ENCODE measurements at regions not wholly inside any gene's neighbourhood (a gene's known extent, or its start where the extent isn't known, plus 50 kb on each side); places are given as distances from the start of the nearest gene placed in this dataset.

DNA sequence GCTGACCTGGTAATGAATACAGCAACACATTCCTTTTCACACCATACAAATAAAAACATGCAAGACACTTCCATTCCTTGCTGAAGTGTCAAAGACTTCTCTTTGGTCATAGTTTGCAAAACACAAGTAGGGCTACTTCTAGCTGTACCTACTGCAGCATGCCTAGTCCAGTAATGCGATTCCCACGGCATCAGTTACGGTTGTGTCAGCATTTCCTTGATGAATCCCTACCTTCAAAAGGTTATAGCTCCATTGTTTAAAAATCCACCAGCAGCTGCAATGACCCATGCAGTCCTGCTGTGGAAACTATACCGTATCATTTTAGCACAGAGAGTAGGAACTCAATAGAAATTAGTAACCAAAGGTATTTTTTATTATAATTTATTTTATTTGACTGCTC is 1371.5 kb downstream of the EPHA7 start (continued):
- TF ChIP-seq, protein P1, sequence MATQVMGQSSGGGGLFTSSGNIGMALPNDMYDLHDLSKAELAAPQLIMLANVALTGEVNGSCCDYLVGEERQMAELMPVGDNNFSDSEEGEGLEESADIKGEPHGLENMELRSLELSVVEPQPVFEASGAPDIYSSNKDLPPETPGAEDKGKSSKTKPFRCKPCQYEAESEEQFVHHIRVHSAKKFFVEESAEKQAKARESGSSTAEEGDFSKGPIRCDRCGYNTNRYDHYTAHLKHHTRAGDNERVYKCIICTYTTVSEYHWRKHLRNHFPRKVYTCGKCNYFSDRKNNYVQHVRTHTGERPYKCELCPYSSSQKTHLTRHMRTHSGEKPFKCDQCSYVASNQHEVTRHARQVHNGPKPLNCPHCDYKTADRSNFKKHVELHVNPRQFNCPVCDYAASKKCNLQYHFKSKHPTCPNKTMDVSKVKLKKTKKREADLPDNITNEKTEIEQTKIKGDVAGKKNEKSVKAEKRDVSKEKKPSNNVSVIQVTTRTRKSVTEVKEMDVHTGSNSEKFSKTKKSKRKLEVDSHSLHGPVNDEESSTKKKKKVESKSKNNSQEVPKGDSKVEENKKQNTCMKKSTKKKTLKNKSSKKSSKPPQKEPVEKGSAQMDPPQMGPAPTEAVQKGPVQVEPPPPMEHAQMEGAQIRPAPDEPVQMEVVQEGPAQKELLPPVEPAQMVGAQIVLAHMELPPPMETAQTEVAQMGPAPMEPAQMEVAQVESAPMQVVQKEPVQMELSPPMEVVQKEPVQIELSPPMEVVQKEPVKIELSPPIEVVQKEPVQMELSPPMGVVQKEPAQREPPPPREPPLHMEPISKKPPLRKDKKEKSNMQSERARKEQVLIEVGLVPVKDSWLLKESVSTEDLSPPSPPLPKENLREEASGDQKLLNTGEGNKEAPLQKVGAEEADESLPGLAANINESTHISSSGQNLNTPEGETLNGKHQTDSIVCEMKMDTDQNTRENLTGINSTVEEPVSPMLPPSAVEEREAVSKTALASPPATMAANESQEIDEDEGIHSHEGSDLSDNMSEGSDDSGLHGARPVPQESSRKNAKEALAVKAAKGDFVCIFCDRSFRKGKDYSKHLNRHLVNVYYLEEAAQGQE (IDR thresholded peaks at IDR 0.05): no peak
- no peak for TF ChIP-seq EGR1 (IDR thresholded peaks at IDR 0.05; ENCODE audit: low read depth in 2 of 2)

DNA sequence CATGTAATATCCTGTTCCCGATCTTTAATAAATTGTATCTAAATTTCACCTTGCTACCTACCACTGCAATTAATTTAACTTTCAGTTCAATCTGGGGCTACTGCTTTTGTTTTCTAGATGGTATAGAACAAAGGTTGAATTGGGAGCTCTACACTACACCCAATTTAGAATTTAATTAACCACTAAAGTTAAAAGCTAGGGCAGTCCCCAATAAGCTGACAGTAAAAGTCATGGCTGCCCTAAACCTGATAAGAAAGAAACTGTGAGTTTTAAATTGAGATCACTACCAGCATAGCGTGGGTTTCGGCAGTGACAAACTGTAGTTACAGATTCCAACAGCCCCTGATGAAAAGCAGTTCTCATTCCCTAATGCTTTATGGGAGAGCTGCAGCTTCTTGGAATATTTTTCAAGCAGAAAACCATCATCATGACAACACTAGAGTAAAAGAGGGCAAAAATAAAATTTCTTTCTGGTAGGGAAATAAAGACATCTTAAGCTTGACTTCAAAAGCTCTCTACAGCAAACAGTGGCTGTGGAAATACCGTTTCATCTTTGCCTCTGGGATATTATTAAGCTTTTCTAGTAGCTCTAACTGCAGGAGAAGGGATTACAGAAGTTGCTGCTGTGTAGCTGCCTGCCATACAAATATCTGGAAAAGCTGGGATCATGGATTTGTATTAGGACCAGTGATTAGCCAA is 1372.1 kb downstream of the EPHA7 start:
- no peak for TF ChIP-seq YY1 (IDR thresholded peaks at IDR 0.05)
- no peak for TF ChIP-seq HNF4A (conservative IDR thresholded peaks at IDR 0.05)
- TF ChIP-seq FOXA2 (IDR thresholded peaks at IDR 0.05): no peak
- no peak for TF ChIP-seq FOXA1 (IDR thresholded peaks at IDR 0.05)
- TF ChIP-seq, protein P2, sequence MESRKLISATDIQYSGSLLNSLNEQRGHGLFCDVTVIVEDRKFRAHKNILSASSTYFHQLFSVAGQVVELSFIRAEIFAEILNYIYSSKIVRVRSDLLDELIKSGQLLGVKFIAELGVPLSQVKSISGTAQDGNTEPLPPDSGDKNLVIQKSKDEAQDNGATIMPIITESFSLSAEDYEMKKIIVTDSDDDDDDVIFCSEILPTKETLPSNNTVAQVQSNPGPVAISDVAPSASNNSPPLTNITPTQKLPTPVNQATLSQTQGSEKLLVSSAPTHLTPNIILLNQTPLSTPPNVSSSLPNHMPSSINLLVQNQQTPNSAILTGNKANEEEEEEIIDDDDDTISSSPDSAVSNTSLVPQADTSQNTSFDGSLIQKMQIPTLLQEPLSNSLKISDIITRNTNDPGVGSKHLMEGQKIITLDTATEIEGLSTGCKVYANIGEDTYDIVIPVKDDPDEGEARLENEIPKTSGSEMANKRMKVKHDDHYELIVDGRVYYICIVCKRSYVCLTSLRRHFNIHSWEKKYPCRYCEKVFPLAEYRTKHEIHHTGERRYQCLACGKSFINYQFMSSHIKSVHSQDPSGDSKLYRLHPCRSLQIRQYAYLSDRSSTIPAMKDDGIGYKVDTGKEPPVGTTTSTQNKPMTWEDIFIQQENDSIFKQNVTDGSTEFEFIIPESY (IDR thresholded peaks at IDR 0.05): no peak
- TF ChIP-seq TAF1 (conservative IDR thresholded peaks at IDR 0.05): no peak
- TF ChIP-seq, protein P1 (IDR thresholded peaks at IDR 0.05): no peak
- TF ChIP-seq, protein P3, sequence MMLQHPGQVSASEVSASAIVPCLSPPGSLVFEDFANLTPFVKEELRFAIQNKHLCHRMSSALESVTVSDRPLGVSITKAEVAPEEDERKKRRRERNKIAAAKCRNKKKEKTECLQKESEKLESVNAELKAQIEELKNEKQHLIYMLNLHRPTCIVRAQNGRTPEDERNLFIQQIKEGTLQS (IDR thresholded peaks at IDR 0.05): no peak
- TF ChIP-seq RXRA (IDR thresholded peaks at IDR 0.05): no peak
- TF ChIP-seq SP1 (IDR thresholded peaks at IDR 0.05): no peak
- TF ChIP-seq HNF4G (IDR thresholded peaks at IDR 0.05): no peak
- TF ChIP-seq, protein P4, sequence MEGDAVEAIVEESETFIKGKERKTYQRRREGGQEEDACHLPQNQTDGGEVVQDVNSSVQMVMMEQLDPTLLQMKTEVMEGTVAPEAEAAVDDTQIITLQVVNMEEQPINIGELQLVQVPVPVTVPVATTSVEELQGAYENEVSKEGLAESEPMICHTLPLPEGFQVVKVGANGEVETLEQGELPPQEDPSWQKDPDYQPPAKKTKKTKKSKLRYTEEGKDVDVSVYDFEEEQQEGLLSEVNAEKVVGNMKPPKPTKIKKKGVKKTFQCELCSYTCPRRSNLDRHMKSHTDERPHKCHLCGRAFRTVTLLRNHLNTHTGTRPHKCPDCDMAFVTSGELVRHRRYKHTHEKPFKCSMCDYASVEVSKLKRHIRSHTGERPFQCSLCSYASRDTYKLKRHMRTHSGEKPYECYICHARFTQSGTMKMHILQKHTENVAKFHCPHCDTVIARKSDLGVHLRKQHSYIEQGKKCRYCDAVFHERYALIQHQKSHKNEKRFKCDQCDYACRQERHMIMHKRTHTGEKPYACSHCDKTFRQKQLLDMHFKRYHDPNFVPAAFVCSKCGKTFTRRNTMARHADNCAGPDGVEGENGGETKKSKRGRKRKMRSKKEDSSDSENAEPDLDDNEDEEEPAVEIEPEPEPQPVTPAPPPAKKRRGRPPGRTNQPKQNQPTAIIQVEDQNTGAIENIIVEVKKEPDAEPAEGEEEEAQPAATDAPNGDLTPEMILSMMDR (IDR thresholded peaks at IDR 0.05; ENCODE audit: low read depth, low read length, missing input control): no peak
- no peak for TF ChIP-seq GABPA (IDR thresholded peaks at IDR 0.05 in 1 of 2, conservative IDR thresholded peaks at IDR 0.05 in 1 of 2)
- Histone ChIP-seq H3K36me3 (ENCODE audit: control insufficient read depth in 4 of 4, insufficient read depth in 3 of 4, low read depth in 1 of 4, low read length in 3 of 4) (no peaks in the 10 kb centered on the region), H3K9ac (ENCODE audit: low read depth in 1 of 2, low read length in 2 of 2) (no peak overlapping the region), H3K9me3 (ENCODE audit: control insufficient read depth in 4 of 4, low read length in 3 of 4) (no peaks in the 10 kb centered on the region), H3K27ac (ENCODE audit: low read depth in 1 of 2, low read length in 2 of 2) (no peak overlapping the region), H3K27me3 (ENCODE audit: control insufficient read depth in 4 of 4, insufficient read depth in 4 of 4, low read length in 3 of 4) (no peaks in the 10 kb centered on the region), H3K4me1 (ENCODE audit: control insufficient read depth in 4 of 4, insufficient read depth in 4 of 4, low read length in 3 of 4) (no peaks in the 10 kb centered on the region), H3K4me3 (ENCODE audit: low read depth in 1 of 3, low read length in 3 of 3) (no peak overlapping the region)
- 62% methylated on average over 4 of the region's 4 CpGs for WGBS
- DNase-seq (ENCODE audit: low spot score): no peak

Measured in liver (tissue), 8 donors.